Fibroblast of the aortic adventitia (primary cell): ENCODE measurements at regions not wholly inside any gene's neighbourhood (a gene's known extent, or its start where the extent isn't known, plus 50 kb on each side); places are given as distances from the start of the nearest gene placed in this dataset.

Source experiments
- DNase-seq: peaks from one replicate; pipeline ENCODE4 v3.0.0-alpha.2; 2010; ENCODE audit warnings: low read depth
- H3K4me3 ChIP-seq: 2 replicates; pipeline ENCODE4 v1.5.1; 2011; ENCODE audit warnings: low read depth, mild to moderate bottlenecking, control low read depth, low read length, moderate library complexity
- TF ChIP-seq, protein P1 (sequence below): IDR thresholded peaks from 2 replicates; pipeline ENCODE4 v1.5.1; 2011; ENCODE audit warnings: mild to moderate bottlenecking, low read length, control low read depth, inconsistent platforms; ENCODE audit not compliant: insufficient read depth

DNA sequence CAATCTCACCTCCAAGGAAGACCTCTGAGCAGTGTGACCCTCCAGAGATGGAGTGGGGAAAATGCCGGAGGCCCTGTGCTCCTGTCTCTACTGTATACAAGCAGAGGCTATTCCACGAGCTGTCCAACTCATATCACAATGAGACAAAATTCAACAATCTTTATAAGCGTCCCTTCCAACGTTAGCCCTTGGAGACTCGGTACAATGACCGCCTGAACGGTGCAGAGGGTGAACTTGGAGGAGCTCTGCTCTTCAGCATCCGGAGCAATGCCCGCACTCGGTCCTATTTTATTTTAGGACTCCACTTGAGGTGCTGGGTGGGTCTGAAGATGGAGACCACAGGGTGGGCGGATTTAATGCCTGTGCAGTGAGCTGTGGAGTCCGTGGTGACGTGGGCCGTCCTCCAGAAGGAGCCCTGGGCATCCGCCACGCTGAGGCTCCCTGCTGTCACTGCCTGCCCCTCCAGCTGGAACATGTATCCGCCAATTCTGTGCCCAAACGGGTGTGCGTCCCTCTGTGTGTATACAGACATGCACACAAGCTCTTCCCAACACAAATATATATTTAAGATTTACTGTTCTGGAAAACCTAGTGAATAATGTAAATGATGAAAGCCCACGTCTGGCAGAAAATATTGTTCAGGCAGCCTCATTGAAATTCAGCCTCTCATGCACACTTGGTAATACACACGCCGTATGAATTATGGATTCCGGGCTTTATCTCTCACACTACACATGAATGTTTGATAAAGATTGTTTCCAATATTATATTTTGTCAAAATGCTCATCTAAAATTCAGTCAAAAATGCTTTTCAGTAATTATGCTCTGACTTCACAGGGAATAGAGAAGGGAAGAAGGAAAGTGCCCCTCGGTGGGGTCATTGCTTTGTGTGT, 239.9 kb upstream of the ZMIZ1 start:
- H3K4me3 ChIP-seq, result no peak overlapping the region
- TF ChIP-seq, protein P1, sequence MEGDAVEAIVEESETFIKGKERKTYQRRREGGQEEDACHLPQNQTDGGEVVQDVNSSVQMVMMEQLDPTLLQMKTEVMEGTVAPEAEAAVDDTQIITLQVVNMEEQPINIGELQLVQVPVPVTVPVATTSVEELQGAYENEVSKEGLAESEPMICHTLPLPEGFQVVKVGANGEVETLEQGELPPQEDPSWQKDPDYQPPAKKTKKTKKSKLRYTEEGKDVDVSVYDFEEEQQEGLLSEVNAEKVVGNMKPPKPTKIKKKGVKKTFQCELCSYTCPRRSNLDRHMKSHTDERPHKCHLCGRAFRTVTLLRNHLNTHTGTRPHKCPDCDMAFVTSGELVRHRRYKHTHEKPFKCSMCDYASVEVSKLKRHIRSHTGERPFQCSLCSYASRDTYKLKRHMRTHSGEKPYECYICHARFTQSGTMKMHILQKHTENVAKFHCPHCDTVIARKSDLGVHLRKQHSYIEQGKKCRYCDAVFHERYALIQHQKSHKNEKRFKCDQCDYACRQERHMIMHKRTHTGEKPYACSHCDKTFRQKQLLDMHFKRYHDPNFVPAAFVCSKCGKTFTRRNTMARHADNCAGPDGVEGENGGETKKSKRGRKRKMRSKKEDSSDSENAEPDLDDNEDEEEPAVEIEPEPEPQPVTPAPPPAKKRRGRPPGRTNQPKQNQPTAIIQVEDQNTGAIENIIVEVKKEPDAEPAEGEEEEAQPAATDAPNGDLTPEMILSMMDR, result no peak
- DNase-seq, result no peak

DNA sequence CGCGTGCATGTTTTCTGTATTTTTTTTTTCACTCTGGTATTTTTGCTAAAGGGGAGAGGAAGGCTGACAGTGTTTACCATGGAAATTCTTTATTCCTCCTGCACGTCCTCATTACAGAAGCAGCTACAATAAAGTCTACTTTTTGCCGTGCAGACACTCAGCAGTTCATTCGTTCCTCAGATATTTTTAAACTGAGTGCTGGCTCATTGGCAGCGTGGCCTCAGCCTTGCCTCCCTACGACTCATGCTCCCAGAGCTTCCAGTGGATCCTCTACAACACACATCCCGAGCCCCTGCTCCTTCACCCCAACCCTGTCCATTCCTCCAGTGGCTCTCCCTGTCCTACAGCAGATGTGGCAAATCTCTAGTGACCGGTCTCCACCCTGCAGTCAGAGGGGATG, 239.2 kb upstream of the ZMIZ1 start:
- DNase-seq, result peak; percentile 51
- TF ChIP-seq, protein P1, result no peak
- H3K4me3 ChIP-seq, result no peak overlapping the region

DNA sequence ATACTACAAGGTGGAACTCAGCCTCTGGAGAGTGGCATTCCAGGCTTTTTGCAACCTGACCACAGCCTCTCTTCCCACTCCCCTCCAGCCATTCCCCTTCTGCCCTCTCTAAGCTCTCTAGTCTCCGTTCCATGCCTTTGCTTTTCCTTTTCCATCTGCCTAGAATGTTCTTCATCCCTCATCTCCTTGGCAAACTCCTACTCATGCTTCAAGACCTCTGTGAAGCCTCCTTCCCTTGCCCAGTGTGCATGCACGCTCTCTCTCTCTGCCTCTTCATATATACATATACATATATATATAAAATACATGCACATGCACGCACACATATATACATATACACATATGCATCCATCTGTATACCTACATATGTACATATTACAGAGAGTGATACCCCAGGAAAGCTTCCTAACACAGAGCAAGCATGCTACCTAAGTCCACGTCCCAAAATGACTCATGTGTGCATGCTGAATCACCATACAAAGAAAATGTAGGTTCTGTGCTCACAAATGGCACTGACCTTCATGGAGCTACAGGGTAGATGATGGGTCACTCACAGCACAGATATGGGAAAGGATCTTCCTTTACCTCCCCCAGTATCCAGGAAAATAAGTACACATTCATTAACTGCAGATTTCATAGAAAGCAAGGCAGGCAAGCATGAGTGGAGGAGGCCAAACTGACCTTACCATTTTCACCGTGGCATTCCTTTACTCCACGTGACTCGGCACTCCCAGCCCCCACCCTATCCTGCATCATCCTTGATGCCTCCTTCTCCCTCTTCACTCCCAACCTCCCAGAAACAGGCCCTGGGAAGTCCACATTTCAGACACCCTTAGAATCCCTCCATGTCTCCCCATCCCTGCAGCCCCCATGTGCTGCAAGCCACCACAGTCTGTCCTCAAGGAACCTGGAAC, 238.4 kb upstream of the ZMIZ1 start:
- DNase-seq, result peak; percentile 51
- no peak overlapping the region for H3K4me3 ChIP-seq
- TF ChIP-seq, protein P1, result no peak

DNA sequence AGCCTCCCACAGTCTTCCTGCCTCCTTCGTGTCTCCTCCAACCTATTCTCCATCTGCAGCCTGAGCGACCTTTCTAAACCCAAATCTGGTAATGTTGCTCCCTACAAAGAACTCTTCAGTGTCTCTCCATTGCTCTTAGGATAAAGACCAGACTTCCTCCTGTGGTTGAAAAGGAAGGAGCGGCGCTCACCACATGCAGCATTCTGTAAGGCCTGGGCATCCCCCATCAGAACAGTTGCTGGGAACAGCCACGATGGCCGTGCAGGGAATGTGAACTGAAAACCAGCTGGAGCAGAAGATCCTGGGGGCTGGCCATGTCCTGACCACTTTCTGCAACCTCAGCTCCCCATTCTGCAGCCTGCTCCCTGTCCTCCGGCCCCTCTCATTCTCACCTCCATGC, 237.8 kb upstream of the ZMIZ1 start:
- H3K4me3 ChIP-seq, result no peak overlapping the region
- TF ChIP-seq, protein P1, result no peak
- DNase-seq, result no peak

DNA sequence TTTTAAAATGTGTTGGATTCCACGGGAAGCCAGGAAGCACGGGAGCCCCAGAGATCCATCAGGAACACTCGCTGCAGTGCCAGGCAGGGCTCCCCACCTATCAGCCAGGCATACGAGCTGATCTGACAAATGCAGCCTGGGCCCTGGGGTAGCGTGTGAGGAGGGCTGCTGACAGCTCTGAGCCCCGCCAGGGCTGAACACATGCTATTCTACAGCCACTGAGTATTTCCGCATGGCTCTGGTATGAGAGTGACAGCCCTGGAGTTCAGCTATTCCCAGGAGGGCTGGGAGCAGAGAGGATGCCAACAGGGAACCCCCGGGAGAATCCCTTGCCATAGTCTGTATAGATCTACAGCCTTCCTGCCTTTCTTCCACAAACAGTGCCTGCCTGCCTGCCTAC, 237.3 kb upstream of the ZMIZ1 start:
- no peak for DNase-seq
- H3K4me3 ChIP-seq, result no peak overlapping the region
- TF ChIP-seq, protein P1, result no peak

DNA sequence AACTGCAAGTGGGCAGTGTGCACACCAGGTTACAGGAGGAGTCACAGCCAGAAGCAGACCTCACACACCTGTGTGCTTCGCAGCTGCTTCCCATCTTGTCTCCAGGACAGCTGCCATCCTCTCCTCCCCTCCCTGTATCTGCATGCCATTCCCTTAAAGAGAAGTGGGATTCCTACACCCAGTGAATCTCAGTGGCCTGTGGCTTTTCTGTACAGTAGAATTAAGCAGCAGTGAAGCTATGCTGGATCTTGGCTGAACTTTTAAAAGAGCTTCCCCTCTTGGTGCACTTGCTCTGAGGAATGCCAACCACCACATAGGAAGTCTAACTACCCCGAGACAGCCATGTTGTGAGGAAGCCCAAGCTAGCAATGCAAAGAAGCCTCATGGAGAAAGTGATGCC, 236.5 kb upstream of the ZMIZ1 start:
- TF ChIP-seq, protein P1, result no peak

More for the DNA sequence above, 236.5 kb upstream of the ZMIZ1 start:
- no peak for DNase-seq
- H3K4me3 ChIP-seq, result no peak overlapping the region
